ENCODE measurements at regions not wholly inside any gene's neighbourhood (a gene's known extent, or its start where the extent isn't known, plus 50 kb on each side); places are given as distances from the start of the nearest gene placed in this dataset.

- DNase-seq (ENCODE audit: low spot score), result no peak
- in situ Hi-C loops (cut with MboI; ENCODE audit: low sequenced_read_pairs, unreplicated experiment), result no loop called here
- TF ChIP-seq, protein P1, sequence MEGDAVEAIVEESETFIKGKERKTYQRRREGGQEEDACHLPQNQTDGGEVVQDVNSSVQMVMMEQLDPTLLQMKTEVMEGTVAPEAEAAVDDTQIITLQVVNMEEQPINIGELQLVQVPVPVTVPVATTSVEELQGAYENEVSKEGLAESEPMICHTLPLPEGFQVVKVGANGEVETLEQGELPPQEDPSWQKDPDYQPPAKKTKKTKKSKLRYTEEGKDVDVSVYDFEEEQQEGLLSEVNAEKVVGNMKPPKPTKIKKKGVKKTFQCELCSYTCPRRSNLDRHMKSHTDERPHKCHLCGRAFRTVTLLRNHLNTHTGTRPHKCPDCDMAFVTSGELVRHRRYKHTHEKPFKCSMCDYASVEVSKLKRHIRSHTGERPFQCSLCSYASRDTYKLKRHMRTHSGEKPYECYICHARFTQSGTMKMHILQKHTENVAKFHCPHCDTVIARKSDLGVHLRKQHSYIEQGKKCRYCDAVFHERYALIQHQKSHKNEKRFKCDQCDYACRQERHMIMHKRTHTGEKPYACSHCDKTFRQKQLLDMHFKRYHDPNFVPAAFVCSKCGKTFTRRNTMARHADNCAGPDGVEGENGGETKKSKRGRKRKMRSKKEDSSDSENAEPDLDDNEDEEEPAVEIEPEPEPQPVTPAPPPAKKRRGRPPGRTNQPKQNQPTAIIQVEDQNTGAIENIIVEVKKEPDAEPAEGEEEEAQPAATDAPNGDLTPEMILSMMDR (IDR thresholded peaks at IDR 0.05; ENCODE audit: borderline replicate concordance, control extremely low read depth, extremely low read depth, insufficient read depth, missing control alignments), result no peak
Observed at GRCh38 chr1:244162786-244163530, 111.9 kb downstream of the ZBTB18 start.

- DNase-seq (ENCODE audit: low spot score), result no peak
- TF ChIP-seq, protein P1 (IDR thresholded peaks at IDR 0.05; ENCODE audit: borderline replicate concordance, control extremely low read depth, extremely low read depth, insufficient read depth, missing control alignments), result no peak
- in situ Hi-C loops (cut with MboI; ENCODE audit: low sequenced_read_pairs, unreplicated experiment), result no loop called here
Observed at GRCh38 chr1:244163861-244164510, 112.9 kb downstream of the ZBTB18 start.

DNA sequence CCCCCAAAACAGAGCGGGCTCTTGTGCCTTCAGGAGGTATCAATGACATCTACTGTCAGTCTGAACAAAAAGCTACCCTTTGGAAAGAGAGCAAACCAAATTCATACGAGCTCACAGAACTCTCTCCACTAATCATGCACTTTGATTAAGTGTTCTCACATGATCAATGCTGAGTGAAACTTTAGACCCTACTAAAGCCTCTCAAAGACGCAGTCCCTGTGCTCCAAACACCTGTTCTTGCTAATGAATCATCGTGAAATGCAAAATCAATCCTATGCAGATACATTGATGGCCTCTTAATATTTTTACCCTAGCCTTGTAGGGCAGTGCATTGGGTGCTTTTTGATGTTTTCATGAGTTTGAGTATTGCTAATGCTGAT, 113.4 kb downstream of the ZBTB18 start:
- TF ChIP-seq, protein P1 (IDR thresholded peaks at IDR 0.05; ENCODE audit: borderline replicate concordance, control extremely low read depth, extremely low read depth, insufficient read depth, missing control alignments), result no peak
- in situ Hi-C loops (cut with MboI; ENCODE audit: low sequenced_read_pairs, unreplicated experiment), result no loop called here
- no peak for DNase-seq (ENCODE audit: low spot score)

GRCh38 chr1:244165021-244165420, 113.9 kb downstream of the ZBTB18 start:
- DNase-seq (ENCODE audit: low spot score), result no peak
- in situ Hi-C loops (cut with MboI; ENCODE audit: low sequenced_read_pairs, unreplicated experiment), result no loop called here
- TF ChIP-seq, protein P1 (IDR thresholded peaks at IDR 0.05; ENCODE audit: borderline replicate concordance, control extremely low read depth, extremely low read depth, insufficient read depth, missing control alignments), result no peak

- no peak for DNase-seq (ENCODE audit: low spot score)
- TF ChIP-seq, protein P1 (IDR thresholded peaks at IDR 0.05; ENCODE audit: borderline replicate concordance, control extremely low read depth, extremely low read depth, insufficient read depth, missing control alignments), result no peak
- in situ Hi-C loops (cut with MboI; ENCODE audit: low sequenced_read_pairs, unreplicated experiment), result no loop called here
Observed at GRCh38 chr1:244165701-244166100, 114.6 kb downstream of the ZBTB18 start.

DNA sequence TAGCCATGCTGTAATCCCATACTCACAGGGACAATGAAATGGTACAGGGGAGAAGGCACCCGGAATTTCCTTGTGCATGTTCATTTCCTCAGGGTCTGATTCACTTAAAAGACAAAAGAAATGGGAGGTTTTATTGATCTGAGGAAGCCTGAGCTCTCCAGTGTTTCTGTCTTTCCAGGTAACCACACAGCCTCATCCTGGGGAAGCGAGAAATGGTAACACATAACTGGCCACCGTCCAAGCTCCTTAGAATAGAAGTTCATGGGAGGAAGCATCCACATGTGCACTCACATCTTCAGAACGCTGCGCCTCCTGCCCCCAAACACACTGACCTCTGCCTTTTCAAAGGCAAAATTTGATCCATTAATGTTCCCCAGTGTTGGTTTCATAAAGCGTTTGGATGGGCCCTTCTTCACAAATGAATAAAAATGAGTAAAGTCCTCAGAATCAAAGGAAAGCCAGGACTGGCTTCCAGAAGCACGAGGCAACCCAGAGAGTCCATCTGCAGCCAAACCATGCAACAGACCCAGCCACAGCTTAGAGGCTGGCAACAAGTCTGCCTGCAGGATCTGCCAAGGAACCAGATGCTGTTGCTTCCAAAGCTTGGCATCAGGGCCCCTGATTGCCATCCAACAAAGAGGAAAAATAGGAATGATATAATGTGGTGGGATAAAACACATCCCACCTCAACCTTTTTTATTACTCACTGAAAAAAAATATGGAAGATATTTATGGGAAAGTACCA, 120.3 kb downstream of the ZBTB18 start:
- no peak for DNase-seq (ENCODE audit: low spot score)
- in situ Hi-C loops (cut with MboI; ENCODE audit: low sequenced_read_pairs, unreplicated experiment), result no loop called here
- TF ChIP-seq, protein P1 (IDR thresholded peaks at IDR 0.05; ENCODE audit: borderline replicate concordance, control extremely low read depth, extremely low read depth, insufficient read depth, missing control alignments), result no peak
